Muscle of back (tissue), 3 donors: ENCODE measurements at regions not wholly inside any gene's neighbourhood (a gene's known extent, or its start where the extent isn't known, plus 50 kb on each side); places are given as distances from the start of the nearest gene placed in this dataset.

Source experiments
- DNase-seq, 3 donors: peaks; one replicate each; pipeline versions ENCODE4 v3.0.0 to v3.0.0-alpha.2; 2013

DNA sequence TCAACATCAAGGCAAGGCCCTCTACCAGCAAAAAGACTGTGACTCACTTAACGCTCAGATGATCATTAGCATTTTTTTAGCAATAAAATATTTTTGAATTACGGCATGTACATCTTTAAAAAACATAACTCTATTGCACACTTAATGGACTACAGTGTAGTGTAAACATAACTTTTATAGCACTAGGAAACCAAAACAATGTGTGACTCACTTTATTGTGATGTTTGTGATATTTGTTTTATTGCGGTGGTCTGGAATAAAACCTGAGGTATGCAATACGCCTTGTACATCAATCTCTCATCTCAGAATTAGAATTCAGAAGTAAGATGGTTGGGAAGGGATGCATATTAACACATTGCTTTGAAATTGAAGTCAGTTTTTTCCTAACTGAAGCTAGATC lies 106.9 kb upstream of the PTCH1 start:
- no peak for DNase-seq

DNA sequence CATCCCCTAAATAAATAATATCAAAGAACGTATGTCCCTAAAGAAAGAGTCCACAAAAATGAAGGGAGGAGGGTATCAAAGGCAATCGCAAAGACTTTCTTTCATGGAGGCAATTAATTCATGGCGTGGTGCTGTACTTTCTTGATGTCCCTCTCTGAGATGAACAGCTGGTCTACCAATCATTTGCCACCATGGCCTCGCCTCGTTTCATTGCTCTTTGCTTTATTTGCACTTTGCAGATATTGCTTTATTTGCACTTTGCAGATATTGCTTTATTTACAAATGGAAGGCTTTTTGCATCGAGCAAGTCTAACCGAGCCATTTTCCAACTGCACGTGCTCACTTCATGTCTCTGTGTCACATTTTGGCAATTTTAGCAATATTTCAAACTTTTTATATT lies 104.0 kb upstream of the PTCH1 start:
- no peak for DNase-seq

- no peak for DNase-seq
These were observed 103.5 kb upstream of the PTCH1 start for GRCh38 chr9:95620314-95620713.

DNA sequence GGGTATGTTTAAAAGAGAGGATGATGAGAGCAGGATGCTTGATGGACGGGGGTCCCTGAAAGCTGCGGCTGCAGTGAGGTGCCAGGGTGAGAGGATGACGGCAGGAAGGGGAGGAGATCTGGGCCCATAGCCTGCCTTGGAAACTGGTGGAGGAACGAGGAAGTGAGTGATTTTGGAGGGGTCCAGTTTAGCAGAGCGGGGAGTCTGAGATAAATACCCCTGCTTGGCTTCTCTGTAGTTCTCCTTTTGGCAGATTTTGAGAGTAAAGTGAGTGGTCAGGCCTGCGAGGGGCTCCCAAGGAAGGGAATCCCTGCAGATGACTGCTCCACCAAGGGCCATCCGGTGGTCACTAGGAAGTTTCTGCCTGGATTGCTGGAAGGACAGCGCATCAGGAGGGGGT lies 98.5 kb upstream of the PTCH1 start:
- no peak for DNase-seq

DNA sequence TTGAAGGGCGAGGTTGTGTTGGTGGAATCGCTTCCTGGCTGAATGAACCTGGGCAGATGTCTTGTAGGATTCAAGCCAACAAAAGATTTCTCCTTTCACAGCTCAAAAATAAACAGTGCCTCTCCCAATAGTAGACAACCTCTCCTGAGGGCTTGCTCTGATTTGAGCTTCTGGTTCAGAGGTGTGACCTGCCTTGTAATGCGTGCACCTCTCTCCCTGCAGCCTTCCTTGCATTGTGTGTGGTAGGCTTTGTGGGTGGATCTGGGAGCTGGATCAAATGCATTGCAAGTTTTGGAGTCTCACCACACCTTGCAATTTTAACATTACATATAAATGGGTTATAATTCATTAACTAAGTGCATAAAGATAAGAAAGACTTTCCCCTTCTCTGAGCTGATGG lies 96.9 kb upstream of the PTCH1 start:
- DNase-seq, result no peak

DNA sequence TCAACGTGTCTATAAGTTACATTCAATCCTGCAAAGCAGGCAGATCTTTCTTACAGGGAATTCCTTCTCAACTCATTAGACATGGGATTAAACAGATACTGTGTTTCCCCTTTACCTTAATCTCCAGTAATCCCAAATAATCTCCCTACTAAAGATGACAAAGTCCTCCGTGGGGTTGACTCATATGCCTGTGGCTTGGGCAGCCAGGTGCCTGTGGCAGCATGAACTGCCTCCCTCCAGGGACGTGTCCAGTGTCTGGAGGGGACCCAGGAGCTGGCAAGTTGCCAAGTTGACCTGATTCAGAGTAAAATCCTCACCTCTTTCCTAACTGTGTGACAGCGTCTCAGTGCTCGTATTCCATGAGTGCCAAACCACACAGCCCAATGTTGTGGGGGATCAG lies 94.6 kb upstream of the PTCH1 start:
- no peak for DNase-seq

DNA sequence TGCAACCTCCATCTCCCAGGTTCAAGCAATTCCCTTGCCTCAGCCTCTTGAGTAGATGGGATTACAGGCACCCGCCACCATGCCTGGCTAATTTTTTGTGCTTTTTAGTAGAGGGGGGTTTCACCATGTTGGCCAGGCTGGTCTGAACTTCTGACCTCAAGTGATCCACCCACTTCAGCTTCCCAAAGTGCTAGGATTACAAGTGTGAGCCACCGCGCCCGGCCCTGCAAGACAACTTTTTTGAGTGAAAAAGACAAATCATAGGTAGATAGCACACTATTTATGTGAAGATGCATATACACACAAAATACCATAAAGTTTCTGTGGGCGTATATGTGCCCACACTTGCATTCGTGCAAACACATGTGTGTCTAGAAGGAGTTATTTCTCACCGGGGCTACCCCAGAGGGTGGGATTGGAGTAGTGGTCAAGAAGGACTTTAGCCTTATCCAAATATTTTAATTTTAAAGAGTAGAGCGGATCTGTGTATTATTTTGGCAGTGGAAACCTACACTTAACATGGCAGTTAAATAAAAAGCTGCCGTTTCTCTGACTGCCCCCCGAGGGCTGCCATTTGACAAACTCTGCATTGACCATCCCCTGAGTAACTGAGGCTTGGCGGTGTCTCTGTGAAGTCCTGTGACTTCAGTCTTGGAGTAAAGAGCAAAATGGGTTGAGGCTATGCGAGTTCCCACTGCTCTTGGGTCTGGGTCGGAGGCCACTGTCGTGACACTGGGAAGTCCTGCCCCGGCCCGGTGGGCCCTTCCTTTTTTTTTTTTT lies 93.4 kb upstream of the PTCH1 start:
- no peak for DNase-seq

DNA sequence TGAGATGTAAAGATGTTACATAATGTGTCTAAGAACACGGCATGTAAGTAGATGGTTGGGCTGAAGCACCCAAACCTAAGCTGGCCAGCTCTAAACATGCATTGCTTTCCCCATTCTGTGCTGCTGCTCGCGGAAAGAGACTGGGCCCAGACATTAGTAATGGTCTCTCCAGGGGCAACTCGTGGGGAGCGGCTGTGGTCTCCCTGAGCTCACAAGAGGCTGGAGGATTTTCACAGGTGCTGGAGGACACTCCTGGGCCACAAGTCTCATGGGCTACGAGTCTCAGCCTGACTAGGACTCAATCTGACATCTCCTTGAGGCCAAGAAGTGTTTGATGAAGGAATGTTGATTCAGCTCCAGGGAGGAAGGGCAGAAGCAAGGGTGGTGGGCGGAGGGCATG lies 92.7 kb upstream of the PTCH1 start:
- no peak for DNase-seq

- DNase-seq, result no peak
These were observed 91.6 kb upstream of the PTCH1 start for GRCh38 chr9:95608341-95608740.

DNA sequence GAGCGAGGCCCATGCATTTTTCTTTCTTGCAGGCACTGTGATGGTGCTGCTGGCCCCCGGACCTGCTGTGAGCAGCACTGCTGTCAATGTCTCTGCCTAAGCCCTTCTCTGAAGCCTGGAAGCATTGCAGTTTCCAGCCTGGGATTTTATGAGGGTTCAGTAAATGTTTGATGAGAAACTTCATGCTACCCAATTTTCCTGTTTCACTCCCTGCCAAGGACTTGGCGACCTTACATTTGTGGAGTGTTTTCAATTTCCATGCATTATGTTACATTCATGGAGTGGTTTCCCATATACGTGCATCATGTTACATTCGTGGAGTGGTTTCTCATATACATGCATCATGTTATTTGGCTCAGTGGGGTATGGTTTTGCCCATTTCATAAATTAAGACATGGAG lies 90.7 kb upstream of the PTCH1 start:
- DNase-seq, result no peak

- DNase-seq, result no peak
These were observed 89.9 kb upstream of the PTCH1 start for GRCh38 chr9:95606489-95607350.

DNA sequence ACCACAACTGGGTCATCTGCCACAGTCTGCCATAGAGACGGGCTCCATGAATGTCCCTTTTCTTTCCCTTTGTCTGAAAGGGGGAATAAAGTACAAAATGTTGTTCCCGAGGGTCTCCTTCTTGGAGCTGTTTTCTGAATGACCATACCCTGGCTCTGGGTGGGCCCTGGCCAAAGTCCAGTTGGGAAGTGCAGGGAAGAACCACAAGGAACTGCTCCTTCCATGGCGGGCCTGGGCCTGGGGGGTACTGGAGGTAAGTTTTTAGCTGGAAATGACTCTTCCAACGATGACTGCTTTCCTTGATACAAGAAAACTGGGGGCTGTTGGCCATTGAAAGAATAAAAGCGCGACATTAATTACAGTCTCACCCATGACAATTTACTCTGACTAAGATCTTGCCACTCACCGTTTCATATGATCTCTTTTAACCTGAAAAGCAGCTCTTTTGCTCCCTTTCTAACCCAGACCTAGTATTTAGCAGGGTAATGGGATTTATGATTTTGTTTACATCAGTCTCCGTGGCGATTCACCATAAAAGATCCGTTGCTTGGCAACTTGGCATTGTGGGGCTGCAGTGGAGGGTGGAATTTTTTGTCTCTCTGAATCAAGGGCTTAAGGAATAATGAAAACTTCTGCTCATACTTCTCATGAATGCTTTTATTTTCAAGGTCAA lies 89.2 kb upstream of the PTCH1 start:
- peak; percentile 13 to 74 (median 59) for DNase-seq

DNA sequence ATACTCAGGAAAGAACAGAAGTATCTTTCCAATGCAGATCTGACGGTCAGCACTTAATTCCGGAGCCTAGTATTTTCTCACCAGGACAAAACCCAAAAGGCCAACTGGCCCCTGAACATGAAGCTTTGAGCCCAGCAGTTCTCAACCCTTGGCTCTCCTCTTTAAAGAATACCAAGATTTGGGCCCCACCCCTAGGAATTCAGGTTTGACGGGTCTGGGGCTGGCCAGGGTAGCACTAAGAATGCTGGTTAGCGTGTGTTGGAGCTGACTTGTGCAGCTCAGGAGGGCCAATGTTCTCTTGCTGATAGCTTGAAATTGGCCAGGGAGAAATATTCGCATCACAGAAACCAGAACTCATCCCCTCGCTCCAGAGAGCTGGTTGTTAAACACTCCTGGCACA lies 88.3 kb upstream of the PTCH1 start:
- no peak for DNase-seq

DNA sequence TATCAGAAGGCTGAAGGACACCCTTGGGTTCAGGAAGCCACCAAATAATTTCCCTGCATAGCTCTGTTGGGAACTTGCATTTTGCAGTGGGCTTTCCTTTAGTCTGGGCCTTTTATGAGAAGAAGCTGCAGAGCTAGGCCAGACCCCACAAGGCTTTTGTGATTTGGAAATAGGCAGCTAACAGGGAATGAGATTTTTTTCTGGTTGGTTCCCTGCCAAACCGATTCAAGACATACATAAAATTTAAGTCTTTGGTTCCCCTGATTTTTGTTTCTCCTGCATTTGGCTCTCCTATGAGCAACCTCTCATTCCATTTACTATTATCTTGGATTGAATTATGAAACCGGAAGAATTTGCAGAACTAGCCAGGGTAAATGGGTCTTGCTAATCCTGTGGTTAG lies 81.5 kb upstream of the PTCH1 start:
- peak in 1 of 3 donors; percentile 44 for DNase-seq

GRCh38 chr9:95595721-95596295 lies 79.0 kb upstream of the PTCH1 start:
- DNase-seq, result peak; percentile 7 to 73 (median 34)

- no peak for DNase-seq
These were observed 76.2 kb upstream of the PTCH1 start for GRCh38 chr9:95592931-95593330.

GRCh38 chr9:95588724-95589588 lies 72.2 kb upstream of the PTCH1 start:
- no peak for DNase-seq

GRCh38 chr9:95587021-95587964 lies 70.5 kb upstream of the PTCH1 start:
- no peak for DNase-seq

- no peak for DNase-seq
These were observed 69.6 kb upstream of the PTCH1 start for GRCh38 chr9:95586326-95586725.

DNA sequence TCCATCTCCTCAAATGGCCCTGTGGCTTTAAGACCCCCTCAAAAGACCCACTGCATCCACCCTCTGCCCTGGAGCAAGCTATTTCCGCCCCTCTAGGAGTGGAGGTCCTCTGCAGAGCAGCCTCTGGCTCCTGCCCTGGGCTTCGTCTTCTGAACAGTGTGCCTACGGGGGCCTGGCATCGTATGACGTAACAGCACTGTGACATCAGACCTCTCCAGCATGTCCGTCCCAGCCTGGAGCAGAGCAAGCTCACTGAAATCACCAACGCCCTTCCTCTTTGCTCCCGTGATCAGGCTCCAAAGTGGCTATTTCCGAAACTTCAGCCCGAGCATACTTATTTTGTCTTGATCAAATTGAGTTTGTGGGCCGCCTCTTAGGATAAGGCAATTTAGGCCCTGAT lies 69.1 kb upstream of the PTCH1 start:
- no peak for DNase-seq
